Endothelial cell of umbilical vein (primary cell): ENCODE measurements at regions not wholly inside any gene's neighbourhood (a gene's known extent, or its start where the extent isn't known, plus 50 kb on each side); places are given as distances from the start of the nearest gene placed in this dataset.

Source experiments
- BruUV-seq: library from RNA; stranded (reverse); fragments of 400-500 nt; replicated peaks from 2 replicates; lab custom pipeline; 2021; lab: Mats Ljungman, UMichigan
- CTCF ChIA-PET: fragments of 300-600, 350-600 bp; sonication (Branson Sonifier 250); formaldehyde crosslinking; loops from one replicate; lab custom pipeline; 2021; ENCODE audit warnings: antibody characterized with exemption, inconsistent platforms; lab: Charles Lee
- POLR2A ChIA-PET: fragments of 300-600, 350-600 bp; sonication (Branson Sonifier 250); formaldehyde crosslinking; loops from one replicate; lab custom pipeline; 2021; ENCODE audit warnings: antibody characterized with exemption, inconsistent platforms; lab: Charles Lee
- DNase-seq: peaks from one replicate; pipeline ENCODE4 v3.0.0-alpha.2; 2011; ENCODE audit warnings: low read depth, low spot score
- FAIRE-seq: peaks from 2 replicates; lab custom pipeline; 2011; peaks lifted over from hg19 to GRCh38; lab: Jason Lieb, UNC
- H2AFZ ChIP-seq: 2 replicates; pipeline ENCODE4 v1.6.0; 2012; ENCODE audit warnings: low read depth, low read length, control low read depth, inconsistent platforms
- H3K27ac ChIP-seq: 2 replicates; pipeline ENCODE4 v1.5.1; 2011; ENCODE audit warnings: low read depth, mild to moderate bottlenecking, control low read depth, low read length, moderate library complexity; ENCODE audit not compliant: insufficient read depth
- H3K27me3 ChIP-seq, 2 experiments: 2 replicates each; pipeline versions ENCODE4 v1.6.0 to v1.6.1; 2011; ENCODE audit warnings: low read length in 2 of 2, mixed read lengths in 1 of 2; ENCODE audit not compliant: control insufficient read depth in 2 of 2, insufficient read depth in 2 of 2
- H3K36me3 ChIP-seq, 2 experiments: 2 replicates in 1 of 2; 3 replicates in 1 of 2; pipeline ENCODE4 v1.5.1; 2011; ENCODE audit warnings: low read length in 2 of 2, mild to moderate bottlenecking in 1 of 2, moderate library complexity in 1 of 2; ENCODE audit not compliant: control insufficient read depth in 2 of 2, insufficient read depth in 2 of 2; ENCODE audit errors: extremely low read depth in 1 of 2
- H3K4me1 ChIP-seq: 3 replicates; pipeline ENCODE4 v1.5.1; 2011; ENCODE audit warnings: mild to moderate bottlenecking, low read length; ENCODE audit not compliant: control insufficient read depth, insufficient read depth; ENCODE audit errors: extremely low read depth
- H3K4me2 ChIP-seq: 2 replicates; pipeline ENCODE4 v1.6.1; 2011; ENCODE audit warnings: low read length, control low read depth, mixed read lengths; ENCODE audit not compliant: insufficient read depth
- H3K4me3 ChIP-seq, 3 experiments: fragments of 200-600 bp in 1 of 3; sonication (generic), shearing (Covaris generic) in 1 of 3; replicated peaks in 1 of 3; 2 replicates each; pipeline ENCODE4 v1.5.1; 2011 to 2016; ENCODE audit warnings: control low read depth in 3 of 3, low read length in 3 of 3, mild to moderate bottlenecking in 2 of 3, inconsistent platforms in 1 of 3, low read depth in 1 of 3, moderate library complexity in 1 of 3; ENCODE audit not compliant: insufficient read depth in 1 of 3
- H3K79me2 ChIP-seq: 2 replicates; pipeline ENCODE4 v1.6.0; 2012; ENCODE audit warnings: low read length, inconsistent platforms; ENCODE audit not compliant: control insufficient read depth, insufficient read depth
- H3K9ac ChIP-seq: replicated peaks from 2 replicates; pipeline ENCODE3; 2011; ENCODE audit warnings: low read length, control low read depth; ENCODE audit not compliant: insufficient read depth; ENCODE audit errors: extremely low read depth
- H3K9me1 ChIP-seq: replicated peaks from 3 replicates; pipeline ENCODE4 v1.6.0; 2011; ENCODE audit warnings: mild to moderate bottlenecking, low read length; ENCODE audit not compliant: control insufficient read depth, insufficient read depth; ENCODE audit errors: extremely low read depth
- H3K9me3 ChIP-seq: replicated peaks from 2 replicates; pipeline ENCODE4 v1.5.1; 2012; ENCODE audit warnings: low read length, inconsistent platforms; ENCODE audit not compliant: control insufficient read depth, insufficient read depth
- H4K20me1 ChIP-seq: replicated peaks from 2 replicates; pipeline ENCODE3; 2011; ENCODE audit warnings: mild to moderate bottlenecking, low read length; ENCODE audit not compliant: control insufficient read depth, insufficient read depth; ENCODE audit errors: extremely low read depth
- GATA2 ChIP-seq: IDR thresholded peaks from 2 replicates; pipeline ENCODE4 v1.7.0; 2011; ENCODE audit warnings: low read depth, mild to moderate bottlenecking, moderate library complexity, mixed read lengths, low read length; ENCODE audit not compliant: insufficient read length, insufficient read depth
- dilution Hi-C: fragments of 300-500 bp; cut with MboI; formaldehyde crosslinking; loops from one replicate; pipeline ENCODE4 v1.15.0; 2019; ENCODE audit warnings: low sequenced_read_pairs; ENCODE audit not compliant: extremely low pct_ligation_motif_present
- intact Hi-C: fragments of 100-400 bp; cut with micrococcal nuclease; formaldehyde crosslinking; loops from one replicate; pipeline ENCODE4 v1.10.0; 2022
- TF ChIP-seq, protein P1 (sequence below): IDR thresholded peaks from 2 replicates; pipeline ENCODE4 v1.6.1; 2011; ENCODE audit not compliant: insufficient read depth, insufficient read length
- TF ChIP-seq, protein P2 (sequence below), 2 donors: IDR thresholded peaks; 1 replicate in 1 of 2; 2 replicates in 1 of 2; pipeline ENCODE4 v1.5.1; 2011; ENCODE audit warnings: low read length in 2 of 2, mild to moderate bottlenecking in 2 of 2, moderate library complexity in 2 of 2, control low read depth in 1 of 2, inconsistent platforms in 1 of 2, low read depth in 1 of 2; ENCODE audit not compliant: insufficient read depth in 1 of 2; ENCODE audit errors: extremely low read depth in 1 of 2

- Histone ChIP-seq H2AFZ (no peak overlapping the region), H3K79me2 (no peaks in the 10 kb centered on the region), H3K9me3 (no peaks in the 10 kb centered on the region), H3K27me3 (no peaks in the 10 kb centered on the region), H3K27ac (no peak overlapping the region), H3K9me1 (no peaks in the 10 kb centered on the region), H4K20me1 (no peaks in the 10 kb centered on the region), H3K4me1 (no peaks in the 10 kb centered on the region), H3K9ac (no peak overlapping the region), H3K4me2 (no peak overlapping the region), H3K4me3 (no peak overlapping the region), H3K36me3 (no peaks in the 10 kb centered on the region)
- TF ChIP-seq GATA2: no peak
- ChIA-PET CTCF (no interaction called here), POLR2A (no interaction called here)
- FAIRE-seq (peak; percentile 37), DNase-seq (no peak)
- intact Hi-C loops (no loop called here), dilution Hi-C loops (no loop called here)
- no TSS peak for BruUV-seq
Measured at GRCh38 chr3:150291515-150291914, 116.6 kb upstream of the TSC22D2 start.

GRCh38 chr3:150286390-150287147, 121.5 kb upstream of the TSC22D2 start:
- H3K4me3 ChIP-seq: no peak overlapping the region
- H3K27ac ChIP-seq: no peak overlapping the region
- ChIA-PET CTCF (interaction anchor here (0.6 to 4.5 kb wide), 29 partner anchors 9 to 349 kb away, joined by 3 to 62 read pairs (median 4); partner anchors contain the start of gene TSC22D2), POLR2A (interaction anchor here (0.6 kb wide), 1 partner anchor 122 kb away, joined by 3 read pairs; the partner anchor contains the start of gene TSC22D2)
- H3K79me2 ChIP-seq: no peaks in the 10 kb centered on the region
- TF ChIP-seq, protein P1, sequence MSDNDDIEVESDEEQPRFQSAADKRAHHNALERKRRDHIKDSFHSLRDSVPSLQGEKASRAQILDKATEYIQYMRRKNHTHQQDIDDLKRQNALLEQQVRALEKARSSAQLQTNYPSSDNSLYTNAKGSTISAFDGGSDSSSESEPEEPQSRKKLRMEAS: no peak
- TF ChIP-seq, protein P2, sequence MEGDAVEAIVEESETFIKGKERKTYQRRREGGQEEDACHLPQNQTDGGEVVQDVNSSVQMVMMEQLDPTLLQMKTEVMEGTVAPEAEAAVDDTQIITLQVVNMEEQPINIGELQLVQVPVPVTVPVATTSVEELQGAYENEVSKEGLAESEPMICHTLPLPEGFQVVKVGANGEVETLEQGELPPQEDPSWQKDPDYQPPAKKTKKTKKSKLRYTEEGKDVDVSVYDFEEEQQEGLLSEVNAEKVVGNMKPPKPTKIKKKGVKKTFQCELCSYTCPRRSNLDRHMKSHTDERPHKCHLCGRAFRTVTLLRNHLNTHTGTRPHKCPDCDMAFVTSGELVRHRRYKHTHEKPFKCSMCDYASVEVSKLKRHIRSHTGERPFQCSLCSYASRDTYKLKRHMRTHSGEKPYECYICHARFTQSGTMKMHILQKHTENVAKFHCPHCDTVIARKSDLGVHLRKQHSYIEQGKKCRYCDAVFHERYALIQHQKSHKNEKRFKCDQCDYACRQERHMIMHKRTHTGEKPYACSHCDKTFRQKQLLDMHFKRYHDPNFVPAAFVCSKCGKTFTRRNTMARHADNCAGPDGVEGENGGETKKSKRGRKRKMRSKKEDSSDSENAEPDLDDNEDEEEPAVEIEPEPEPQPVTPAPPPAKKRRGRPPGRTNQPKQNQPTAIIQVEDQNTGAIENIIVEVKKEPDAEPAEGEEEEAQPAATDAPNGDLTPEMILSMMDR (IDR thresholded peaks at IDR 0.05; ENCODE audit: extremely low read depth in 1 of 2, insufficient read depth in 1 of 2, low read depth in 1 of 2, low read length in 2 of 2): peak; percentile 41 to 55
- intact Hi-C loops: loop anchor here (1.0 kb wide), 5 partner anchors 59 to 209 kb away; partner anchors contain the start of gene TSC22D2
- dilution Hi-C loops: no loop called here
- peak; percentile 77 for FAIRE-seq
- no peaks in the 10 kb centered on the region for H4K20me1 ChIP-seq
- no peaks in the 10 kb centered on the region for H3K36me3 ChIP-seq
- no peaks in the 10 kb centered on the region for H3K4me1 ChIP-seq
- H3K9me1 ChIP-seq: no peaks in the 10 kb centered on the region
- BruUV-seq: no TSS peak
- no peak overlapping the region for H3K9ac ChIP-seq
- H3K27me3 ChIP-seq: no peaks in the 10 kb centered on the region
- peak overlapping the region; percentile 80 for H2AFZ ChIP-seq
- DNase-seq: peak; percentile 68
- H3K9me3 ChIP-seq: no peaks in the 10 kb centered on the region
- H3K4me2 ChIP-seq: no peak overlapping the region
